Right lobe of liver (tissue), 4 donors: ENCODE measurements at regions not wholly inside any gene's neighbourhood (a gene's known extent, or its start where the extent isn't known, plus 50 kb on each side); places are given as distances from the start of the nearest gene placed in this dataset.

Source experiments
- CTCF ChIP-seq, 4 donors: fragments of 200-600 bp in 3 of 4; fragments of 450-650 bp in 1 of 4; IDR thresholded peaks; one replicate each; pipeline versions ENCODE4 v1.5.1 to v1.8.0; 2016 to 2022; ENCODE audit warnings: antibody characterized with exemption in 4 of 4, mild to moderate bottlenecking in 2 of 4
- POLR2A ChIP-seq: fragments of 450-650 bp; IDR thresholded peaks from one replicate; pipeline ENCODE4 v1.6.1; 2017; ENCODE audit warnings: antibody characterized with exemption, mild to moderate bottlenecking
- donor health status: DM: no; HTN: no; CAD: no.
- donor health status: DM: no; HTN: no; CAD: no.
- donor health status: DM: no; HTN: yes; CAD: no.

- TF ChIP-seq CTCF (IDR thresholded peaks at IDR 0.05) (no peak), POLR2A (no peak)
Measured at GRCh38 chr11:128053981-128054931, 533.1 kb downstream of the ETS1 start.
